DMS79 treated with DMSO at 0.1 percent for 48 hours (cell line): ENCODE measurements at regions not wholly inside any gene's neighbourhood (a gene's known extent, or its start where the extent isn't known, plus 50 kb on each side); places are given as distances from the start of the nearest gene placed in this dataset.
A peak's percentile ranks its signal among the peaks of the same experiment; 100 is the strongest.

Experiments
- DNase-seq: peaks from one replicate; lab custom pipeline; 2025; lab: John Stamatoyannopoulos, UW

GRCh38 chr16:79790854-79791253, 190.3 kb upstream of the MAF start:
- no peak for DNase-seq

- no peak for DNase-seq
These were observed 188.4 kb upstream of the MAF start for GRCh38 chr16:79788949-79789348.

- no peak for DNase-seq
These were observed 185.9 kb upstream of the MAF start for GRCh38 chr16:79786389-79786788.

GRCh38 chr16:79784007-79784406, 183.5 kb upstream of the MAF start:
- DNase-seq = no peak

- DNase-seq = no peak
These were observed 177.1 kb upstream of the MAF start for GRCh38 chr16:79777679-79778078.

- DNase-seq = peak; percentile 4
These were observed 175.8 kb upstream of the MAF start for GRCh38 chr16:79776243-79776847.

GRCh38 chr16:79772784-79773183, 172.2 kb upstream of the MAF start:
- DNase-seq = no peak

GRCh38 chr16:79772048-79772447, 171.5 kb upstream of the MAF start:
- DNase-seq = no peak

GRCh38 chr16:79770244-79771064, 169.9 kb upstream of the MAF start:
- peak; percentile 53 for DNase-seq

- DNase-seq = no peak
These were observed 169.3 kb upstream of the MAF start for GRCh38 chr16:79769928-79770243.

GRCh38 chr16:79769270-79769927, 168.9 kb upstream of the MAF start:
- DNase-seq = no peak

GRCh38 chr16:79768276-79768970, 167.9 kb upstream of the MAF start:
- DNase-seq = peak; percentile 9

- DNase-seq = peak; percentile 9
These were observed 167.1 kb upstream of the MAF start for GRCh38 chr16:79767421-79768275.

GRCh38 chr16:79765901-79766394, 165.4 kb upstream of the MAF start:
- no peak for DNase-seq

- no peak for DNase-seq
These were observed 164.9 kb upstream of the MAF start for GRCh38 chr16:79765431-79765830.

GRCh38 chr16:79764415-79765110, 164.0 kb upstream of the MAF start:
- no peak for DNase-seq

GRCh38 chr16:79762217-79762616, 161.7 kb upstream of the MAF start:
- no peak for DNase-seq

- no peak for DNase-seq
These were observed 158.2 kb upstream of the MAF start for GRCh38 chr16:79758615-79759346.

GRCh38 chr16:79757968-79758367, 157.4 kb upstream of the MAF start:
- DNase-seq = no peak

- no peak for DNase-seq
These were observed 156.6 kb upstream of the MAF start for GRCh38 chr16:79757163-79757562.
